Neural progenitor cell (in vitro differentiated cells): ENCODE measurements at regions not wholly inside any gene's neighbourhood (a gene's known extent, or its start where the extent isn't known, plus 50 kb on each side); places are given as distances from the start of the nearest gene placed in this dataset.

Experiments used
- DNase-seq: peaks from one replicate; pipeline ENCODE4 v3.0.0-alpha.2; 2016; ENCODE audit warnings: low spot score
- H2AFZ ChIP-seq: fragments of 200-600 bp; sonication (generic); replicated peaks from 2 replicates; pipeline ENCODE4 v1.6.1; 2016; ENCODE audit warnings: antibody characterized with exemption
- H3F3A ChIP-seq: fragments of 200-600 bp; sonication (generic); 2 replicates; pipeline ENCODE4 v1.6.1; 2016; ENCODE audit warnings: antibody characterized with exemption, low read depth
- H3K27ac ChIP-seq: fragments of 200-600 bp; sonication (generic); 2 replicates; pipeline ENCODE4 v1.5.1; 2016; ENCODE audit warnings: mild to moderate bottlenecking
- H3K27me3 ChIP-seq: fragments of 200-600 bp; sonication (generic); 2 replicates; pipeline ENCODE4 v1.6.1; 2016; ENCODE audit warnings: mild to moderate bottlenecking, moderate library complexity
- H3K36me3 ChIP-seq: fragments of 200-600 bp; sonication (generic); 2 replicates; pipeline ENCODE4 v1.5.1; 2016
- H3K4me1 ChIP-seq: fragments of 200-600 bp; sonication (generic); 2 replicates; pipeline ENCODE4 v1.6.1; 2016; ENCODE audit warnings: mixed run types
- H3K4me2 ChIP-seq: fragments of 200-600 bp; sonication (generic); 2 replicates; pipeline ENCODE4 v1.6.1; 2016
- H3K4me3 ChIP-seq: fragments of 200-600 bp; sonication (generic); 2 replicates; pipeline ENCODE4 v1.5.1; 2016
- H3K79me2 ChIP-seq: fragments of 200-600 bp; sonication (generic); 2 replicates; pipeline ENCODE4 v1.6.1; 2016; ENCODE audit warnings: low read depth
- H3K9ac ChIP-seq: fragments of 200-600 bp; sonication (generic); 2 replicates; pipeline ENCODE4 v1.6.1; 2016
- H3K9me3 ChIP-seq: fragments of 200-600 bp; sonication (generic); 2 replicates; pipeline ENCODE4 v1.5.1; 2016; ENCODE audit warnings: low read depth
- H4K20me1 ChIP-seq: fragments of 200-600 bp; sonication (generic); 2 replicates; pipeline ENCODE4 v1.6.1; 2016; ENCODE audit warnings: low read depth
- H3K27ac Mint-ChIP-seq: 3 replicates; pipeline ENCODE4 v1.8.0; 2021; ENCODE audit warnings: mixed read lengths
- H3K27me3 Mint-ChIP-seq: 2 replicates; pipeline ENCODE4 v1.8.0; 2022; ENCODE audit warnings: low read depth, mild to moderate bottlenecking, inconsistent platforms, moderate library complexity, mixed read lengths; ENCODE audit not compliant: insufficient read depth
- H3K36me3 Mint-ChIP-seq: 3 replicates; pipeline ENCODE4 v1.8.0; 2021; ENCODE audit warnings: mixed read lengths
- H3K4me1 Mint-ChIP-seq: 3 replicates; pipeline ENCODE4 v1.8.0; 2021; ENCODE audit warnings: mixed read lengths
- H3K4me3 Mint-ChIP-seq: 3 replicates; pipeline ENCODE4 v1.8.0; 2021; ENCODE audit warnings: mild to moderate bottlenecking, moderate library complexity, mixed read lengths
- H3K9me3 Mint-ChIP-seq: 3 replicates; pipeline ENCODE4 v1.8.0; 2020; ENCODE audit warnings: mixed read lengths
- CTCF ChIP-seq: fragments of 200-600 bp; sonication (generic); IDR thresholded peaks from 2 replicates; pipeline ENCODE4 v1.5.1; 2017; ENCODE audit warnings: antibody characterized with exemption, mild to moderate bottlenecking
- EZH2 ChIP-seq: fragments of 200-600 bp; sonication (generic); IDR thresholded peaks from 2 replicates; pipeline ENCODE4 v1.6.1; 2017; ENCODE audit warnings: antibody characterized with exemption, mild to moderate bottlenecking, moderate library complexity
- EZH2phosphoT487 ChIP-seq: fragments of 200-600 bp; sonication (generic); IDR thresholded peaks from 2 replicates; pipeline ENCODE4 v1.6.1; 2017; ENCODE audit warnings: antibody characterized with exemption

DNA sequence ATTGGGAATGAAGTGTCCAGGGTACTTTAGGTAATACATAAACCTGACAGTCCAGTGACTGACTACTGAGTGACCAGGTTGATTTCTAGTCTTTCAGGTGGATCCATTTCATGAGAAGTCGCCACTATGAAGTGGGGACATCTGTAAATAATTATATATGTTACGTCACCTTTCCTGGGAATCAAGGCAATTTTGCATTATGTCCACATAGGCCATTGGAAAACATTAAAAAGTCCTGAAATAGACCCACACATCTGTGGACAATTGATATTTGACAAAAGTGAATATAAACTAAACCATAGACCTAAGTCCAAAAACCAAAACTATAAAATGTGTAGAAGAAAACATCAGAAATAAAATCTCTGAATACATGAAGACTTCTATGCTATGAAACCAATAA, 231.5 kb downstream of the C6orf118 start:
- Histone ChIP-seq H3K4me1 (no peaks in the 10 kb centered on the region), H3K9me3 (no peaks in the 10 kb centered on the region), H3K27ac (no peak overlapping the region), H4K20me1 (no peaks in the 10 kb centered on the region), H3F3A (no peaks in the 10 kb centered on the region), H3K4me2 (no peak overlapping the region), H3K79me2 (no peaks in the 10 kb centered on the region), H2AFZ (no peak overlapping the region), H3K9ac (no peak overlapping the region), H3K36me3 (no peaks in the 10 kb centered on the region), H3K4me3 (no peak overlapping the region), H3K27me3 (no peaks in the 10 kb centered on the region)
- Mint-ChIP-seq H3K4me1 (peaks cover 12% of the 10 kb centered on the region), H3K27ac (no peak overlapping the region), H3K4me3 (no peak overlapping the region), H3K9me3 (no peaks in the 10 kb centered on the region), H3K27me3 (no peaks in the 10 kb centered on the region), H3K36me3 (no peaks in the 10 kb centered on the region)
- DNase-seq = no peak
- TF ChIP-seq CTCF = no peak

DNA sequence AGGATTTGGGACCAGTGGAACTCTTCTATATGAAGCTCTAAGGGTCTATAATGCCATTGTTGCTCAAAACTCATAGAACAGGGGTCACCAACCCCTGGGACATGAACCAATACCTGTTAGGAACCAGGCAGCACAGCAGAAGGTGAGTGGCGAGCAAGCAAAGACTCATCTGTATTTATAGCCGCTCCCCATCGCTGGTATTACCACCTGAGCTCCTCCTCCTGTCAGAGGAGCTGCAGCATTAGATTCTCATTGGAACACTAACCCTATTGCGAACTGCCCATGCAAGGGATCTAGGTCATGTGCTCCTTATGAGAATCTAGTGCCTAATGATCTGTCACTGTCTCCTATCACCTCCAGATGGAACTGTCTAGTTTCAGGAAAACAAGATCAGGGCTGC, 237.5 kb downstream of the C6orf118 start:
- Histone ChIP-seq H3K4me3 (no peak overlapping the region), H3K27ac (no peak overlapping the region), H3F3A (no peaks in the 10 kb centered on the region), H3K36me3 (no peaks in the 10 kb centered on the region), H3K27me3 (no peaks in the 10 kb centered on the region), H3K9me3 (no peaks in the 10 kb centered on the region), H3K79me2 (no peaks in the 10 kb centered on the region), H4K20me1 (no peaks in the 10 kb centered on the region), H3K4me2 (no peak overlapping the region), H3K4me1 (no peaks in the 10 kb centered on the region), H2AFZ (no peak overlapping the region), H3K9ac (no peak overlapping the region)
- Mint-ChIP-seq H3K9me3 (no peaks in the 10 kb centered on the region), H3K27ac (no peak overlapping the region), H3K36me3 (no peaks in the 10 kb centered on the region), H3K4me3 (no peak overlapping the region), H3K27me3 (no peaks in the 10 kb centered on the region), H3K4me1 (peaks cover 10% of the 10 kb centered on the region)
- DNase-seq = no peak
- TF ChIP-seq EZH2 = no peak
- TF ChIP-seq EZH2phosphoT487 = no peak
- no peak for TF ChIP-seq CTCF

- no peaks in the 10 kb centered on the region for H3F3A ChIP-seq
- no peaks in the 10 kb centered on the region for H3K9me3 ChIP-seq
- H3K36me3 Mint-ChIP-seq = no peaks in the 10 kb centered on the region
- H3K27me3 ChIP-seq = no peaks in the 10 kb centered on the region
- H3K4me1 Mint-ChIP-seq = no peaks in the 10 kb centered on the region
- no peak overlapping the region for H2AFZ ChIP-seq
- no peak overlapping the region for H3K27ac Mint-ChIP-seq
- no peaks in the 10 kb centered on the region for H3K4me1 ChIP-seq
- H3K36me3 ChIP-seq = no peaks in the 10 kb centered on the region
- H3K27me3 Mint-ChIP-seq = no peaks in the 10 kb centered on the region
- no peak for DNase-seq
- H4K20me1 ChIP-seq = no peaks in the 10 kb centered on the region
- H3K4me3 ChIP-seq = no peak overlapping the region
- peaks cover 7% of the 10 kb centered on the region for H3K9me3 Mint-ChIP-seq
- H3K27ac ChIP-seq = no peak overlapping the region
- TF ChIP-seq EZH2phosphoT487 (no peak), CTCF (no peak), EZH2 (no peak)
- H3K4me3 Mint-ChIP-seq = no peak overlapping the region
- H3K9ac ChIP-seq = no peak overlapping the region
- no peak overlapping the region for H3K4me2 ChIP-seq
- H3K79me2 ChIP-seq = no peaks in the 10 kb centered on the region
Observed at GRCh38 chr6:165060720-165061119, 248.7 kb downstream of the C6orf118 start.

- Histone ChIP-seq H3K9ac (no peak overlapping the region), H3K9me3 (no peaks in the 10 kb centered on the region), H3K79me2 (no peaks in the 10 kb centered on the region), H4K20me1 (no peaks in the 10 kb centered on the region), H3K4me3 (no peak overlapping the region), H2AFZ (no peak overlapping the region), H3K4me1 (no peaks in the 10 kb centered on the region), H3K27ac (no peak overlapping the region), H3K4me2 (no peak overlapping the region), H3K27me3 (no peaks in the 10 kb centered on the region), H3K36me3 (no peaks in the 10 kb centered on the region), H3F3A (no peaks in the 10 kb centered on the region)
- no peaks in the 10 kb centered on the region for H3K27me3 Mint-ChIP-seq
- H3K9me3 Mint-ChIP-seq = peaks cover 5% of the 10 kb centered on the region
- DNase-seq = no peak
- H3K36me3 Mint-ChIP-seq = no peaks in the 10 kb centered on the region
- H3K27ac Mint-ChIP-seq = no peak overlapping the region
- no peak overlapping the region for H3K4me3 Mint-ChIP-seq
- TF ChIP-seq CTCF = no peak
- no peak for TF ChIP-seq EZH2
- no peak for TF ChIP-seq EZH2phosphoT487
- no peaks in the 10 kb centered on the region for H3K4me1 Mint-ChIP-seq
Observed at GRCh38 chr6:165059032-165059431, 250.4 kb downstream of the C6orf118 start.
